Activated T-cell treated with anti-CD3 and anti-CD28 coated beads for 4 hours (primary cell): ENCODE measurements at regions not wholly inside any gene's neighbourhood (a gene's known extent, or its start where the extent isn't known, plus 50 kb on each side); places are given as distances from the start of the nearest gene placed in this dataset.
"Not testable (repeated sequence)": the region's sequence is repeated elsewhere in the genome, so short reads cannot be mapped to it uniquely, and the experiment has no call there.

Experiments
- DNase-seq: peaks from one replicate; pipeline ENCODE4 v3.0.0-alpha.2; 2020

DNA sequence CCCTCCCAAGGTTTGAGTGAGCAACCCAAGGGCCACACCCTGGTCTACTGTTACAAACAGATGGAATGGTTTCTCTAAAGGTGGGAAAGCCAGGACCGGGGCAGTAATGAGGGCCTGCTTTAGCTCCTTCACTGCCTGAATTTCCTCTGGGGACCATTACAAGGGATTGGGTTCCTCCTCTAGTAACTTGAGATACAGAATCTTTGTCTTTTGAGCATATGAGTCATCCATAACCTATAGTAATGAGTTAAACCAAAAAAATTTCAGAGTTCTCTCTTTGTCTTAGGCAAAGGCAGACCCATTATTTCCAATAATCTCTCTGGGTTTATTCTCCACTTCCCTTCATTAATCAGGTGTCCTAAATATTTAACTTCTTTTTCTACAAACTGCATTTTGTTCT is 618.8 kb downstream of the HINT1 start:
- no peak for DNase-seq

DNA sequence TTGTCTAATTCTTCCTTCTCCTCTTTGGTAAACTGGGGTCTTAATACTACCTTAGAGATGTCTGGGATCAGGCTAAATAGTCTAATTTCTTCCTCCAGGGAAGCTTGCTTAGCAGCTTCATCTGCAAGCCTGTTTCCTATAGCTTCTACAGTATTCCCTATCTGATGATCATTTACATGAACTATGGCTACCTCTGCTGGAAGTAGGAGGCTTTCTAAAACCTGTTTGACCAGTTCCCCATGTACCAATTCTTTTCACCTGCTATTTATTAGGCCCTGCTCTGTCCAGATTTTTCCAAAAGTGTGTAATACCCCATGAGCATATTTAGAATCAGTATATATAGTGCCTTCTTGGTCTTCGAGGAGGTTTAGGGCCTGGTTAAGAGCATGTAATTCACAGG is 619.8 kb downstream of the HINT1 start:
- DNase-seq: no peak

DNA sequence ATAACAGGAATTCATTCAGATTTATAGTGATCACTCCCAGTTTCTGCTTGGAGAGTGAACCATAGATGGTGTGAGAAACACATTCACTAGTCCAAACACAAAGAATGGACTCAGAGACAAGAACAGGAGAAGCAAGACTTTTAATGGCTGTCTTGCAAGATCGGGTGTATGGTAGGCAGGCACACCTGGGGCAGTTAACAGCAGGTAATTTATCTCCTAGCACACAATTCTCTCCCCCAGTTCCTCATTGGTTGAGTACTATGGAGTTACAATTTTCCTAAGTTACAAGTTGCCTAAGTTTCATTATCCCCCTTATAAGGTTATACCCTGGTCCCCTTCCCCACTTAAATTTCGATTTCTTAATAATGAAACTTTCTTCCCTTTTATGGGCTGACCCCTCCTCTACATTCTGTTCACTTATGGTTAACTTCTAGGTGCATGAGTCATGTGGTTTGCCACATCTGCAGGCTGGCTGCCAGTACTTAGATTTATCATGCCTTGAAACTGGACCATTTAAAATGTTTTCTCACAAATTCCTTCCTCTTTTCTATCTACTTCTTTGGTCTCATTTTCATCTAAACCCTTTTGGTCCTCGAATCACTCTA is 623.3 kb downstream of the HINT1 start:
- DNase-seq: no peak

DNA sequence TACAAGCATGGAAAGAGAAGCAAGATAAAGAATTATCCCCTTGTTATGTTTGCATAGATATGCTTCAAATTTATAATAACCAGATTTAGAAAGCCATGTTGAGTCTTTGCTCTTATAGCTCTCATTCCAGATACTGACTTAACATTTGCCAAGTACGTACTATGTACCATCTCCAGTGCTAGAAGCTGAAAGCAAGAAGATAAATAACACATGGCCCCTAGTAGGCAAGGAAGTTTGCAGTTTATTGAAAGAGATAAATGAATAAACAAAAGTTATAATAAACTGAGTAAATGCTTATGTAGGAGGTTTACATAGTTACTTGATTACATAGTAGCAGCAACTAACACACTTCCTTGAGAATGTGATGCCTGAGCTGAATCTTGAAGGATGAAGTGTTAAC is 628.4 kb downstream of the HINT1 start:
- no peak for DNase-seq

DNA sequence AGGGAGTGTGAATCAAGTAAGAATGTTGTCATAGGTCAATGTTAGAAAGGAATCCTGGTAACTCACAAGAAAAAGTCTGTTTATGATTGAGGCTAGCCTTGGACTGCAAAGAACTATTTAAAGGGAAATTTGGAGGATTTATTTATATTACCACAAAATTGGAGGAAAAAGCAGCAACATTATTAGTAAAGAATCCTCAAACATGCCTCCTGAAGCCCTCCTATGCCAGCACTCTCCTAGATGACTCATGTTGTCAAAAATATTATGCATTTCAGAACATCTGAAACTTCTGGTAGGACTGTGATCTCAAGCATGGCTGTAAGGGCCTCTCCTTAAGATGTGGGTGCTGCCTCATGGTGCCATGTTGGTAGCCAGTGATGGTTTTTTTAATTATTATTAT is 628.5 kb downstream of the CHSY3 start:
- no peak for DNase-seq

DNA sequence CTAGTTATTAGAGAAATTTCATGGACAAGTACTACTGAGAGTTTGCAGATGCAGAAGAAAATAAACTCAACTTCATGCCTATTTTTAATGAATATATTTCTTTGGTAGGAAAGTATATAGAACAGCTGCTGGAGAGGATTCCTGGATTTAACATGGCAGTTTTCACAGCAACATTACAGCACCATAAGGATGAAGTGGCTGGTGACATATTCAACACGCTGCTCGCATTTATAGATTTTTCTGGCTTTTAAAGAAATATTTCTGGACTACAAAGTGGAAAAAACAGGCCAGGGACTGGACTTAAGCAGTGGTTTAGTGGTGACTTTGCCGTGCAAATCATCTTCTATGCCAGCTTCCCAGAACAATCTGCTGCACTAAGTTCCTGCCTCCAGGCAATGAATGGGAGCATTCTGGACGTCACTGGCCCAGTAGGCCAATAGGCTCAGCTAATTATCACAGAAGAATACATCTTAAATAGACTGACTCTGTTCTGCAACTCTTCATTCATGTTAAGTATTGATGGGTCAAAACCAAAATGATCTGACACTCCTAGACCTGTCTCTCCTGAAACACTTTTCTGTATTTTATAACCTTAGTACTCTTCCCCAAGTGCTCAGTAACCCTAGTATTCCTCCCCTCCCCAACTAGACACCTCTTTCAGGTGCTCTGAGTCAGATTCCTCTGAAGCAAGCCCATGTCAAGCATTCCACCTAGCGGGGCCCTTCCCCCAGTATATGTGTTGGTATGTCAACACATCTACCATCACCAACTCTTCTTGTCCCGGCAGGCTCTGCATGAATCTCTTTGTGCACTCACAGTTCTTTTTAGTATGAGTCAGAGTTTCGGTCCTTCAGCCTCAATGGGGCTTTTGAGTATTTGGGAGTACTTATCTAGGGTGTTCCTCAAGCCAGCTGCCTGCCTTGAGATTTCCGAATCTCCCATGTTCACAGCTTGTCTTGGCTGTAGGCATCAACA is 625.5 kb downstream of the CHSY3 start:
- DNase-seq: no peak

DNA sequence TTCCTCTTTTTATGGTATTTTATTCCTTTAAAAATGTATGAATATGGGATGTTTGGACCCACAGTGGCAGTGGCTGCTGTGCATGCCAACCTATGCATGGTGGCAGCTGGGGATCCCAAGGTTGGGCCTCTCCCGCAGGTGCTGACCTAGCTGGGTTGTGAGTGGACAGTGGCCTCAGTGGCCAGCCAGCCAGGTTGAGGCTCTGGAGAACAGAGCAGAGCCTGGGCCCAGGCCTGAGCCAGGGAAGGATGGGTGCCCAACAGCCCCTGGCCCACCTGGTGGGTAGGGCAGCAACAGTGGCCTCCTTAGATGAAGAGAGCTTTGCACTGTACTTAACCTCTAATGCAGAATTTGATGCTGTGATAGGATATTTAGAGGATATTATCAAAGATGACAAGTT is 624.8 kb downstream of the CHSY3 start:
- no peak for DNase-seq

DNA sequence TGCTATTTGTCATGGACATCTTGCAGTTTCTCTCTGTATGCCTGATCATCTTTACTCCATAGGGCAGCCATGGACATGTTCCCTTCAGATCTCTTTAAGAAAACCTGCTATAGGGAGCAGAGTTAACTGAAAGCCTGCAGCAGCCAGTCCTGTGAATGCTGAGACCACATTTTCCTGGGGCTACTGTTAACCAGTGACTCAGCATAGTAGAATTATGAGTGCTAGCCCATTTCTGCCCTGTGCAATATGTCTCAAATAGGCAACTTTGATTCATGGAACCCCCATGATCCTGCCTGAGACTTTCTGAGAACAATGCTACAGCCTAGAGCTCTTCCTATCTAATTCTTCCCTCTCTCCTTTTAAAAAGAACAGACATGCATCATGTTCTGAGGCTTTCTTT is 624.2 kb downstream of the CHSY3 start:
- no peak for DNase-seq

DNA sequence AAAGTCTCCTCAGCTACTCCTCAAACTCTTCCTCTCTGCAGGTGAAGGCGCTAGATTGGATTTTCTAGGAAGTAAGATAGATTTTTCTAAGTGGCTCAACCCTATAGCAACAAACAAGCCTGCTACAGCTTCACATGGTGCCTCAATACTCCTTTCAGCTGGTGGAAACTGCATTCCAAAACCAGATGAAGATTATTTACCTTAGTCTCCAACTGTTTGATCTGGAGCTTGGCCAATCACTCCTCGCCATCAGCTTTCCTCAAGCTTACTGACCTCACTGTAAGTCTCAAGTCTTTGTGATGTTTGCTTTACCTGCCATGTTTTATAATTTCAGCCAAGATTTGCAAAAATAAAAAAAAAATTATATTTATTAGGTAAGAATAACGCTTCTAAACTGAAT is 622.4 kb downstream of the CHSY3 start:
- DNase-seq: no peak

DNA sequence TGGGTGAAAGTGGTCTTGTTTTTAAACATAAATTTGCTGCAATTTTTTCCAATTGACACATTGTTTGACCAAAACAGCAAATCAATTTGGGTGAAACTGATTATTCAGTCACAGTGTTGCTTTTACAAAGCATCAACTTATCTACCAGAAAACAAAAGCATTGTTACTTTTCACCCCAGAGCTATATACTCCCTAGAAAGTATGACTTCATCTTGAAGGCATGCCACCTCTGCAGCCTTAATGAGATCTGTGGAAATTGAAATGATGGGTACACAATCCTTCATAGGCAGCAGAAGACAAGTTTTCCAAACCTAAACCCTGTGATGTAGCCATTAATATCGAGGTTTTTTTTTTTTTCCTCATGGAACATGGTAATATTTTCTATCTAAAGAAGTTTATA is 615.9 kb downstream of the CHSY3 start:
- no peak for DNase-seq

DNA sequence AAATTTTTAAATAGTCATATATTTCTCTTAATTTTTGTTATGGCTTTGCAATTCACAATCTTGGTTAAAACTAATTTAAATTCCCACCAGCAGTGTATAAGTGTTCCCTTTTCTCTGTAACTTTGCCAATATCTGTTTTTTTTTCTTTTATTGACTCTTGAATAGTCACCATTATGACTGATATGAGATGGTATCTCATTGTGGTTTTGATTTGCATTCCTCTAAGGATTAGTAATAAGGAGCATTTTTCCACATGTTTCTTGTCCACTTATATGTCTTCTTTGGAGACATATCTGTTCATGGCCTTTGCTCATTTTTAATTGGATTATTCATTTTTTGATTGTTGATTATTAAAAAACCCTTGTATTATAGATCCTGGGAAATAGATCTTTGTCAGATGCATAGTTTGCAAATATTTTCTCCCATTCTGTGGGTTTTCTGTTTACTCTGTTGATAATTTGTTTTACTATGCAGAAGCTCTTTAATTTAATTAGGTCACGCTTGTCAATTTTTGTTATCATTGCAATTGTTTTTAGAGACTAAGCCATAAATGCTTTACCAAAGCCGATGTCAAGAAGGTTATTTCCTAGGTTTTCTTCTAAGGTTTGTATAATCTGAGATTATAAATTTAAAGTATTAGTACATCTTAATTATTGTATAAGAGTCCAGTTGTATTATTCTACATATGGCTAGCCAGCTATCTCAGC is 610.9 kb downstream of the CHSY3 start:
- DNase-seq: no peak

DNA sequence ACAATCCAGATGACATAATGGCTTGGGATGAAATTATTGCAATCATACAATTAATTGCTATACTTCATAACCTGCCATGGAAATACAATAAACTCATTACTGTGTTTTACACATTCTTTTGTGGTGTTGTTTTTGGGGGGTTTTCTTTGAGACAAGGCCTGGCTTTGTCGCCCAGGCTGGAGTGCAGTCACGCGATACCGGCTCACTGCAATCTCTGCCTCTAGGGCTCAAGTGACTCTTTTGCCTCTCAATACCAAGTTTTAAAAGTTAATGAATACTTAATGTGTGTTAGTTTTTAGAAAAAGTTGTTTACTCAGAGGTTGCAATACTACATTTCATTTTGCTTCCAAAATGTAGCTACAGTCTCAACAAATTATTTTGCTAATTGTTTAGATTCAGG is 598.4 kb downstream of the CHSY3 start:
- DNase-seq: no peak

DNA sequence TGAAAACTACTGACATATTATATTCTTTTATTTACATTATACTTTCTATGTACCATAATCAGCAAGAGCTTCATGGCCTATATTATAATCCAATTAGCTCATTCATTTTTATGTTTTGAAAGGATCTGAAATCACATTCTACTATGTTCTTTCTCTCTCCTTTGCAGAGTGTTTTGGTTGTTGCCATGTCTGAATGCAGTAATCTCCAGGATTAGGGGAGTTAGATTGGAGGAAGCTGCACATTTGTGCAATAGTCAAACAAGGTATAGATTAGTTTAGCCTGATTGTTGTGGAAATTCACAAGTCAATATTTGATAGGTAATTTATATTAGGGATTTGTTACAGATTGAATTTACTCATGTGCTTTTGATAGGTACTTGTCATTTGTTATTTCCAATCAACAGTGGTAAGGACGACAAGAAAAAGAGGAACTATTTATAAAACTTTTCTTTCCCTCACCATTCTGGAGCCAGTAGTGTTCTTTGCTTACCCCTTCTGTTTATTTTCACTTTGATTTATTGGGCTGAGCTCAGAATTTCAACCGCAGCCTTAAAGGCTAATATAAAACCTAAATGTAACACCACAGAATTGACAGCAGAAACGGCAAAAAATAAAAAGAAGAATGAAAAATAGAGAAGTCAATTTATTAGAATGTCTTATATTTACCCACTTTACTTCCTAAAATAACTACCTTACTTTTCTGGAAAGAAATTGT is 597.0 kb downstream of the CHSY3 start:
- no peak for DNase-seq

DNA sequence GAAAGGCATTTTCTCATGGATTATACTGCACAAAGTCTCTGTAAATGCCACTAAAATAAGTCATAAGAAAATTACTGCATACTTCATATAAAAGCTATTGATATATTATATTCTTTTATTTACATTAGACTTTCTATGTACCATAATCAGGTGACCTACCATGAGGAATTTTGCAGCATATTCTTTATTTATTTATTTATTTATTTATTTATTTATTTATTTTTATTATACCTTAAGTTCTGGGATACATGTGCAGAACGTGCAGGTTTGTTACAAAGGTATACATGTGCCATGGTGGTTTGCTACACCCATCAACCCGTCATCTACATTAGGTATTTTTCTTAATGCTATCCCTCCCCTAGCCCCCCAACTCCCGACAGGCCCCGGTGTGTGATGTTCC is 596.2 kb downstream of the CHSY3 start:
- not testable (repeated sequence) for DNase-seq

DNA sequence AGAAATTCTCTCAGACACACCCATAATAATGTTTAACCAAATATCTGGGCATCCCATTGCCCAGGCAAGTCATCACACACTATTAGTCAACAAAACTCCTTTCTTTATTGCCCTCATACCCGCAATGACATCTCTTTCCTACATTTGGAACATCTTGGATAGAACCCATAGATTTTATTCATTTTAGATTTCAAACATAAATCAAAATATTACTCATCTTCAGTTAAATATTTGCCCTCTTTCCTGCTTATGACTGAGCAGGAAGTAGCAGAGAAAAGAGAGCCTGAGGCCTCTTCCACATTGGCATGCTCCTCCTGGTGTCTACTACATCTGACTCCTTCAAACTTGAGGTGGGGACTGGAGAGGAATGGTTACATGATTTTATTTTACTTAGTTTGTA is 592.0 kb downstream of the CHSY3 start:
- no peak for DNase-seq

DNA sequence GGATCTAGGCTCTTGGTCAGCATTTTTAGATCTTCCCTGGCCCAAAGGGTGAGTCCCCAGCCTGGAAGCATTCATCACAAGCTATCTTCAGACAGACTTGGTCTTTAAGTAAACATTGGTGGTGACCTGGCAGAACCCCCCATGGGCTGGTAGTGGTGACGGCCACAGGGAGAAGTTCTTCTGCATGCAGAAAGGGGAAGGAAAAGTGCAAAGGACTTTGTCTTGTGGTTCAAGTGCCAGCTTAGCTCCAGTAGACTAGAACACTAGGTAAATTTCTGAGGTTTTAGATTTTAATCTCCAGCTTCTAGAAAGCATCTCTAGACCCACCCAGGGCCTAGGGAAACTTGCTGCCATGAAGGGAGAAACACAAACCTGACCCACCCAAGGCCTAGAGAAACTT is 584.0 kb downstream of the CHSY3 start:
- DNase-seq: no peak

DNA sequence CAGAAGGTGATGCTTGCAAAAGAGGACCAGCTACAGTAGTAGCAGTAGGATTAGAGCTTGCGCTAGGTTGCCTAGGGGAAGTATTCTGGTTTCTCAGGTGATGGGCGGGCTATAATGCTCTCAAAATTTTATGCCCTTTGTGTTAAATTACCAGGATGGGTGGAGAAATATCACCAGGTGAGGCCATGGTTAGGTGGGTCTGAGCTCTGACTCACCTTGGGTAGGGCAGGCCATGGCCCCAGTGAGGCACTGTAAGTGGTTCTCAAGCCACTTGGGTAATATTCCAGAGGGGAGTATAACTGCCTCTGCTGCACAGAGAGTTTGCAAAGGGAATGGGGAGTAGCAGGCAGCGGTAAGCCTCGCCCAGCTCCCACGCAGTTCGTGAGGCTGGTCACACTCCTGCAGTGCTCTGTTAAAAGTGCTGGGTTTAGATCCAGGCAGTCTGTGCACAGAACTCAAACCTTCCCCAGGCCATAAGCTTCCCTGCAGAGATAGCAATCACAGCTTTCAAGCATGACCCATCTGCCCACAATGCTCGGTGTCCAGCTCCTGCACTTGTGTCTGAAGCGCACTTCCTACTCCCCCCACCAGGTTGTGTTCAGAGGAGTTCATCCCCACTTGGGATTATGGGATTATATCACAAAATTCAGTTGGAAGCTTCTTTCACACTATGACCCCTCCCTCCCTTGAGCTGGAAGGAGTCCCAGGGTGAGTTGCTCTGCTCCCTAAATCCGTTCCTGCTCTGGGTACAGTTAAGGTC is 575.0 kb downstream of the CHSY3 start:
- DNase-seq: no peak

DNA sequence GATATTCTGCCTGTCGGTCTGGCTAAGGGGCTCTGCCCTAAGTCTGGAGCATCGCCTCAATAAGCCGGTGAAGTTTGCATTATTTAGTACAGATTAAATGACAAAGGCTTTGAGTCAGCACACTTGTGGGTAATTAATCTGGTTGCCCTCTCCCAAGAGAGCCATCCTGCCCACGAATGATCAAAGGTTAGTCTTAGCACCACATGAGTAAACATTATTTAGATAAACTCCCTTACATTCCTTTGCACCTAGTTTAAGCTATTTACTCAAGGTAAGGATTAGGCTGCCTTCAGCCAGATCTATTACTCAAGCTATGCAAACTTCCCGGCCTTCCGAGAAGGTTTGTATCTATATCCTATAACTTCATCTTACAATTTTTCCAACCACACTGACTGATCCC is 572.1 kb downstream of the CHSY3 start:
- no peak for DNase-seq

DNA sequence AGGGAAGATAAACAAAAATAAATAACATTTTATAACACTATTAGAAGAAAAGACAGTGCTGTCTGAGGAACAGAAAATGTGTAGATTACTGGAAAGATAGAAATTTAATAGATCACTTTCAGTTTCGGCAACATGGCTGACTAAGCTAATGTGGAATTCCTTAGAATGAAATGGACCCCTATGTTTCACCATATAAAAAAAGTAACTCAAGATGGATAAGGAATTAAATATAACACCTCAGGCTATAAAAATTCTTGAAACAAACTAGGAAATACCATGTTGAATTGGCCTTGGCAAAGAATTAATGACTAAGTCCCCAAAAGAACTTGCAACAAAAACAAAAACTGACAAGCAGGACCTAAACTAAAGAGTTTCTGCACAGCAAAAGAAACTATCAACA is 558.3 kb downstream of the CHSY3 start:
- DNase-seq: no peak

DNA sequence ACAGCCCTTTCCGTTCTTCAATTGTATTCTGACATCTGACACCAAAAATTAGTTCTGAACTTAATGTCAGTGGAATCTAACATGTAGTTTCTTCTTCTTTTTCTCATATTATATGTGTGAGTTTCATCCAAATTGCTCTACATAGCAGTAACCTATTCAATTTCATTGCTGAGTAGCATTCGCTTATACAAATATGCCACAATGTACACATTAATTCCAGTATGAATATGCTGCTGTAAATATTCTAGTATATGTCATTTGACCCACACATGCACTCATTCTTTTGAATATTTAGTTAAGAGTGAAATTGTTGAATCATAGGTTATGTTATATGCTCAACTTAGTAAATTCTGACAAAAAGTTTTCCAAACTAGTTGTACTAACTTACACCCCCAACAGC is 550.9 kb downstream of the CHSY3 start:
- no peak for DNase-seq

DNA sequence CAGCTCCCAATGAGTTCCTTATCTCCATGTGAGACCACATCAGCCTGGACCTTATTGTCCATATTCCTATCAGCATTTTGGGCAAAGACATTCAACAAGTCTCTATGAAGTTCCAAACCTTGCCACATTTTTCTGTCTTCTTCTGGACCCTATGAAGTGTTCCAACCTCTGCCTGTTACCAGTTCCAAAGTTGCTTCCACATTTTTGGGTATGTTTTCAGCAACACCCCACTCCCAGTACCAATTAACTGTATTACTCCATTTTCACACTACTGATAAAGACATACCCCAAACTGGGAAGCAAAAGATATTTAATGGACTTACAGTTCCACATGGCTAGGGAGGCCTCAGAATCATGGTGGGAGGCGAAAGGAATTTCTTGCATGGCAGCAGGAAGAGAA is 548.5 kb downstream of the CHSY3 start:
- DNase-seq: no peak

DNA sequence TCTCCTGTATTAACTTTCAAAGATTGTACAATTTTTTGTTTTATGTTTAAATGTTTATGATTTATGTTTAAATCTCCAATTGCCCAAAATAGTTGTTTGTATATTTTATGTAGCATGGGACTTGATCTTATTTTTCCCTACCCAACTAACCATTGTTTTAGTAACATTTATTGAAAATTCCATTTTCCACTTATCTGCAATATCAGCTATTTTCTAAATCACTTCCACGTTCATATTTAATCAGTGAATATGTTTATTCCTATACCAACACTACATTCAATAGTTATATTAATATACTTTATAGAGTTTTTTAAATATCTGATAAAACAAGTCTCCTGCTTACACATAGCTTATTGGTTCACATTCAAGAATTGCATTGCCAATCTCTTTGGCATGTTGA is 532.2 kb downstream of the CHSY3 start:
- no peak for DNase-seq
